Body of pancreas (tissue), 4 donors: ENCODE measurements at regions not wholly inside any gene's neighbourhood (a gene's known extent, or its start where the extent isn't known, plus 50 kb on each side); places are given as distances from the start of the nearest gene placed in this dataset.

ENCODE experiments used
- ATAC-seq: fragments of 150-250 bp; one replicate; pipeline ENCODE4 v1.9.1; 2016
- DNase-seq, 4 donors: peaks; one replicate each; pipeline ENCODE4 v3.0.0-alpha.2; 2019
- H3K27ac ChIP-seq, 4 donors: fragments of 200-600 bp; sonication (generic); 1 replicate in 3 of 4; 2 replicates in 1 of 4; pipeline versions ENCODE4 v1.5.1 to v1.6.1; 2016 to 2019; ENCODE audit warnings: mild to moderate bottlenecking in 1 of 4, mixed read lengths in 1 of 4, moderate library complexity in 1 of 4
- H3K27me3 ChIP-seq, 2 donors: fragments of 200-600 bp; sonication (generic); one replicate each; pipeline ENCODE4 v1.6.0; 2016; ENCODE audit warnings: mild to moderate bottlenecking in 1 of 2
- H3K36me3 ChIP-seq, 2 donors: fragments of 200-600 bp; sonication (generic); replicated peaks in 1 of 2; 2 replicates each; pipeline ENCODE4 v1.5.1; 2016; ENCODE audit warnings: low read depth in 2 of 2; ENCODE audit not compliant: insufficient read depth in 1 of 2
- H3K4me1 ChIP-seq: fragments of 200-600 bp; sonication (generic); one replicate; pipeline ENCODE4 v1.6.0; 2016
- H3K4me3 ChIP-seq, 2 donors: fragments of 200-600 bp; sonication (generic); 1 replicate in 1 of 2; 2 replicates in 1 of 2; pipeline ENCODE4 v1.5.1; 2016 to 2019
- H3K9me3 ChIP-seq, 3 donors: fragments of 200-600 bp; sonication (generic); 1 replicate in 2 of 3; 2 replicates in 1 of 3; pipeline ENCODE4 v1.5.1; 2016
- POLR2A ChIP-seq, 3 donors: fragments of 450-650 bp; IDR thresholded peaks; one replicate each; pipeline ENCODE4 v1.6.1; 2016; ENCODE audit warnings: antibody characterized with exemption in 3 of 3, mild to moderate bottlenecking in 2 of 3
- WGBS, 2 donors: methylation state at CpG; one replicate each; pipeline ENCODE4 v1.1.5; 2017; 5-methylcytosine and 5-hydroxymethylcytosine counted together
- intact Hi-C: fragments of 100-400 bp; cut with DNase I; formaldehyde crosslinking; loops from one replicate; pipeline ENCODE4 v1.15.1; 2023
- TF ChIP-seq, protein P1 (sequence below), 7 experiments: fragments of 450-650 bp in 4 of 7; fragments of 200-600 bp in 3 of 7; sonication (generic) in 3 of 7; IDR thresholded peaks; one replicate each; pipeline ENCODE4 v1.5.1; 2016 to 2019; ENCODE audit warnings: antibody characterized with exemption in 7 of 7

DNA sequence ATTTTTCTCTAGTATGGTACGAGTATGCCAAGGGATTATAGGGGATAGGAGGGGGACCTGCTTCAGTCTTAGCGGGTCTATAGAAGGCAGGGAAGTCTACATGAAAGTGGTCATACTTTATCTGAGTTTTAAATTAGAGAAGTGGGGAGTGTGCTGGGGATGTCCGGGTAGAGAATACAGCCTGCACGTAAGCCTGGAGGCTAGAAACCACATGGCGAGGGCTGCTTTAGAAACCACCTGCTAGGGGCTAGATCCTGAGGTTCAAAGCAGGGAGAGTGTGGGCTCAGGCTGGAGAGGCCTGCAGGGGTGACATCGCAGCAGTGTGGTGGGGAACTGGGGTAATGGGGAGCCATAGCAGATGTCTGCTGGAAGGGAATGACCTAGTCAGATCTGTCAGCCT, 85.2 kb downstream of the VEGFA start:
- ATAC-seq (no peak), DNase-seq (no peak)
- intact Hi-C loops = loop anchor here (10.0 kb wide), 1 partner anchor 230 kb away; no protein-coding TSS in a partner anchor
- Histone ChIP-seq H3K9me3 (no peaks in the 10 kb centered on the region), H3K27me3 (no peaks in the 10 kb centered on the region), H3K4me3 (no peak overlapping the region), H3K36me3 (no peaks in the 10 kb centered on the region), H3K27ac (no peak overlapping the region), H3K4me1 (peaks cover 15% of the 10 kb centered on the region)
- WGBS, 2 donors = 80 to 82% methylated on average over 6 of the region's 6 CpGs
- no peak for TF ChIP-seq POLR2A (IDR thresholded peaks at IDR 0.05)
- TF ChIP-seq, protein P1, sequence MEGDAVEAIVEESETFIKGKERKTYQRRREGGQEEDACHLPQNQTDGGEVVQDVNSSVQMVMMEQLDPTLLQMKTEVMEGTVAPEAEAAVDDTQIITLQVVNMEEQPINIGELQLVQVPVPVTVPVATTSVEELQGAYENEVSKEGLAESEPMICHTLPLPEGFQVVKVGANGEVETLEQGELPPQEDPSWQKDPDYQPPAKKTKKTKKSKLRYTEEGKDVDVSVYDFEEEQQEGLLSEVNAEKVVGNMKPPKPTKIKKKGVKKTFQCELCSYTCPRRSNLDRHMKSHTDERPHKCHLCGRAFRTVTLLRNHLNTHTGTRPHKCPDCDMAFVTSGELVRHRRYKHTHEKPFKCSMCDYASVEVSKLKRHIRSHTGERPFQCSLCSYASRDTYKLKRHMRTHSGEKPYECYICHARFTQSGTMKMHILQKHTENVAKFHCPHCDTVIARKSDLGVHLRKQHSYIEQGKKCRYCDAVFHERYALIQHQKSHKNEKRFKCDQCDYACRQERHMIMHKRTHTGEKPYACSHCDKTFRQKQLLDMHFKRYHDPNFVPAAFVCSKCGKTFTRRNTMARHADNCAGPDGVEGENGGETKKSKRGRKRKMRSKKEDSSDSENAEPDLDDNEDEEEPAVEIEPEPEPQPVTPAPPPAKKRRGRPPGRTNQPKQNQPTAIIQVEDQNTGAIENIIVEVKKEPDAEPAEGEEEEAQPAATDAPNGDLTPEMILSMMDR (IDR thresholded peaks at IDR 0.05) = no peak

DNA sequence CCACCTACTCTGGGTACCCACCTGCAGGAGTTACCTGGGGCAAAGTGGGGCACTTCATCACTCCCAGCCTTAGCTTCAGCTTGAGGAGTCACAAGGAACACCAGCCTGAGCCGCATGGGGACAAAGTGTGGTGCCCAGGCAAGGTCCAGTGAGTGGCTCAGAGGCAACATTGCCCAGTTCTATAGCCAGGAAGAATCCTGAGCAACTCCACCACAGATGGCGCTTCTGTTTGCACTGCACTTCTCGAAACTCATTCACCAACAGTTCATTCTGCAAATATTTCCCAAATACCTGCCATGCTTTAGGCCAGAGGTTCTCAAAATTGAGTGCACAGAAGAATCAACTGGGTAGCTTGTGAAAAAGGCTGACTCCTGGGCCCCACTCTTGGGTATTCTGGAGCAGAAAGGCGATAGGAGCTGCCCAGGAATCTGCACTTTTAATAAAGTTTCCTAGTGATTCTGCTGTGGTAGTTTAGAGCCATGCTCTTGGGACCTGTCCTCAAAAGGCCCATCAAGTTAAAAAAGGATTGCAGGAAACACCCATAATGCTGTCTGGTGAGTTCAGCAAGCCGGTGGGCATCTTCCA, 83.1 kb downstream of the VEGFA start:
- no peak overlapping the region for H3K4me3 ChIP-seq
- H3K4me1 ChIP-seq = peaks cover 12% of the 10 kb centered on the region
- H3K9me3 ChIP-seq = no peaks in the 10 kb centered on the region
- no peak for ATAC-seq
- DNase-seq = no peak
- no peaks in the 10 kb centered on the region for H3K27me3 ChIP-seq
- TF ChIP-seq, protein P1 (IDR thresholded peaks at IDR 0.05) = no peak
- TF ChIP-seq POLR2A (IDR thresholded peaks at IDR 0.05) = no peak
- H3K27ac ChIP-seq = no peak overlapping the region
- intact Hi-C loops = loop anchor here (10.0 kb wide), 1 partner anchor 232 kb away; no protein-coding TSS in a partner anchor
- WGBS, 2 donors = 86 to 92% methylated on average over 5 of the region's 5 CpGs
- H3K36me3 ChIP-seq = no peaks in the 10 kb centered on the region

DNA sequence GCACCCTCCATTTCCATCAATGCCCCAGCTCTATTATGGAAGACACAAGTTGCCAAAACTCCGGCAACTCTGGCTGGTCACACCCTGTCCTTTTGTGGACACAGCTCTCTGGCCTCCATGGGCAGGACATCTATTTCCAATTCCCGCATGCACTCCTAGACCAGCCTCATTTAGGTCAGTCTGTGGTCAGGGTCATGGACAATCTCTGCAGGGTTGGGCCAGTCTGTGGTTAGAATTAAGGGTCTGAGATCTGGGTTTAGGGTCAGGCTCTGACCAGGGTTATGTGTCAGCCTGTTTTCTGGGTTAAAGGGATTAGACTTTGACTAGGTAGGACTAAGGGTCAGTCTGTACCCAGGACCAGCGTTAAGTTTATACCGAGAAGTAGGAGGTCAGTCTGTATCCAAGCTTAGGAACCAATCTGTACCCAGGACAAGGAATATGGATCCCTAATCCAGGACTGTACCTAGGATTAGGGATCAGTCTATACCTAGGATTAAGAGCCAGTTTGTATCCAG, 82.4 kb downstream of the VEGFA start:
- intact Hi-C loops = loop anchor here (10.0 kb wide), 1 partner anchor 232 kb away; no protein-coding TSS in a partner anchor
- H3K4me3 ChIP-seq = no peak overlapping the region
- H3K36me3 ChIP-seq = no peaks in the 10 kb centered on the region
- ATAC-seq = no peak
- no peaks in the 10 kb centered on the region for H3K27me3 ChIP-seq
- no peak overlapping the region for H3K27ac ChIP-seq
- DNase-seq = no peak
- peaks cover 12% of the 10 kb centered on the region for H3K4me1 ChIP-seq
- WGBS, 2 donors = 97 to 98% methylated on average over 4 of the region's 4 CpGs
- no peaks in the 10 kb centered on the region for H3K9me3 ChIP-seq
- TF ChIP-seq, protein P1 (IDR thresholded peaks at IDR 0.05) = no peak
- no peak for TF ChIP-seq POLR2A (IDR thresholded peaks at IDR 0.05)

DNA sequence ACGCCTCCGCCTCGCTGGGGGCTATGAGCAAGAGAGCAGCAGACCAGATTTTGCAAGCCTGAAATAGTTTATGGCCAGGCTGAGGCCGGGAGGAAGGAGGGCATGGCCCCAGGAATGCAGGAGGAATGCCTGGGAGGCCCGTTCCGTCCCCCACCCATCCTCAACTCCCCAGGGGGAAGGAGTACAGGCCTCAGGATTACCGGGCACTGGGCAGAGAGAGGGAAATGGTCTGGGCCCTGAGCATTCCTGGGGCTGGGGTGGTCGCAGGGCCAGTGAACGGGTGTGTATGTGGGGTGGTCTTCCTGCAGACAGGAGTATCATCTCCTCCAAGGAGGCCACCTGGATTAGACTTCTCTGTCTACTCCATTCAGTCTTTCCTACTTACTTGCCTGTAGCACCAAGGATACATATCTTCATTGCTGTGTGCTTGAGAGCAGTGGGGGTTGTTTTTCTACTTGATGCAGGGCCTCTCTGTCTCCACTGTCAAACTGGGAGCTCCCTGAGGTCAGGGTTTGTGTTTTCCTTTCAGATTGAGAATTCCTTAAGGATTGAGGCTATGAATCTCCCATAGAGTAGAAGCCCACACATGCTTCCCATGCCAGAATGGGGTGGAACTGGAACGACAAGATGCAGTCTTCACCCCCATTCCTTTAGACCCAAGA, 81.3 kb downstream of the VEGFA start:
- 75 to 83% methylated on average over 1 to 10 of the region's 10 CpGs for whole genome bisulfite sequencing, 2 donors
- intact Hi-C loops = loop anchor here (10.0 kb wide), 1 partner anchor 233 kb away; no protein-coding TSS in a partner anchor
- no peak overlapping the region for H3K27ac ChIP-seq
- DNase-seq (no peak), ATAC-seq (peak; percentile 24)
- TF ChIP-seq, protein P1 (IDR thresholded peaks at IDR 0.05) = no peak
- TF ChIP-seq POLR2A (IDR thresholded peaks at IDR 0.05) = no peak
- peaks cover 10% of the 10 kb centered on the region for H3K4me1 ChIP-seq
- H3K9me3 ChIP-seq = no peaks in the 10 kb centered on the region
- H3K4me3 ChIP-seq = no peak overlapping the region
- no peaks in the 10 kb centered on the region for H3K36me3 ChIP-seq
- no peaks in the 10 kb centered on the region for H3K27me3 ChIP-seq
